GM18520 (cell line): ENCODE measurements at regions not wholly inside any gene's neighbourhood (a gene's known extent, or its start where the extent isn't known, plus 50 kb on each side); places are given as distances from the start of the nearest gene placed in this dataset.

Experiments
- ATAC-seq: cut with Tn5 transposase; IDR thresholded peaks from one replicate; pipeline ENCODE4 v1.9.1; 2021; ENCODE audit not compliant: unreplicated experiment

- ATAC-seq = no peak
Measured at GRCh38 chr10:121168545-121169216, 317.5 kb downstream of the WDR11 start.

GRCh38 chr10:121169406-121169805 lies 318.2 kb downstream of the WDR11 start:
- no peak for ATAC-seq

GRCh38 chr10:121171825-121172787 lies 320.9 kb downstream of the WDR11 start:
- ATAC-seq = no peak

GRCh38 chr10:121179006-121179405 lies 327.8 kb downstream of the WDR11 start:
- ATAC-seq = no peak

- ATAC-seq = no peak
Measured at GRCh38 chr10:121182219-121182618, 331.1 kb downstream of the WDR11 start.

GRCh38 chr10:121183236-121183635 lies 332.1 kb downstream of the WDR11 start:
- ATAC-seq = no peak

GRCh38 chr10:121183707-121184106 lies 332.5 kb downstream of the WDR11 start:
- ATAC-seq = no peak

GRCh38 chr10:121185816-121186455 lies 334.8 kb downstream of the WDR11 start:
- ATAC-seq = no peak

- no peak for ATAC-seq
Measured at GRCh38 chr10:121187391-121187790, 336.2 kb downstream of the WDR11 start.

GRCh38 chr10:121188005-121188404 lies 336.8 kb downstream of the WDR11 start:
- ATAC-seq = no peak

GRCh38 chr10:121189066-121189465 lies 337.9 kb downstream of the WDR11 start:
- no peak for ATAC-seq

- no peak for ATAC-seq
Measured at GRCh38 chr10:121194696-121195523, 343.7 kb downstream of the WDR11 start.

GRCh38 chr10:121195524-121195910 lies 344.4 kb downstream of the WDR11 start:
- ATAC-seq = no peak

- no peak for ATAC-seq
Measured at GRCh38 chr10:121199081-121199480, 347.9 kb downstream of the WDR11 start.

GRCh38 chr10:121205625-121206024 lies 354.5 kb downstream of the WDR11 start:
- no peak for ATAC-seq

GRCh38 chr10:121211446-121211845 lies 360.3 kb downstream of the WDR11 start:
- no peak for ATAC-seq

GRCh38 chr10:121213437-121213836 lies 362.3 kb downstream of the WDR11 start:
- no peak for ATAC-seq

GRCh38 chr10:121216295-121216694 lies 365.1 kb downstream of the WDR11 start:
- ATAC-seq = no peak

GRCh38 chr10:121216721-121217181 lies 365.6 kb downstream of the WDR11 start:
- ATAC-seq = no peak

- ATAC-seq = no peak
Measured at GRCh38 chr10:121217331-121217730, 366.2 kb downstream of the WDR11 start.

GRCh38 chr10:121221072-121221471 lies 369.9 kb downstream of the WDR11 start:
- no peak for ATAC-seq
